KOPT-K1 (cell line): ENCODE measurements at regions not wholly inside any gene's neighbourhood (a gene's known extent, or its start where the extent isn't known, plus 50 kb on each side); places are given as distances from the start of the nearest gene placed in this dataset.

Source experiments
- H3K27ac ChIP-seq: fragments of 200-600 bp; sonication (generic); 2 replicates; pipeline ENCODE4 v1.5.1; 2016; ENCODE audit warnings: antibody characterized with exemption, mild to moderate bottlenecking, low read depth, low read length; ENCODE audit not compliant: poor library complexity, severe bottlenecking
- H3K36me3 ChIP-seq: fragments of 200-600 bp; sonication (generic); 2 replicates; pipeline ENCODE4 v1.5.1; 2017; ENCODE audit warnings: antibody characterized with exemption, mild to moderate bottlenecking, low read length, moderate library complexity; ENCODE audit not compliant: insufficient read depth
- H3K9me3 ChIP-seq: fragments of 200-600 bp; sonication (generic); 2 replicates; pipeline ENCODE4 v1.5.1; 2017; ENCODE audit warnings: antibody characterized with exemption, low read length, mild to moderate bottlenecking; ENCODE audit not compliant: insufficient read depth, poor library complexity, severe bottlenecking

- Histone ChIP-seq H3K36me3 (no peaks in the 10 kb centered on the region), H3K27ac (no peak overlapping the region), H3K9me3 (no peaks in the 10 kb centered on the region)
Observed at GRCh38 chr20:50395914-50396488, 114.2 kb upstream of the PTPN1 start.

- no peaks in the 10 kb centered on the region for H3K36me3 ChIP-seq
- H3K27ac ChIP-seq, result no peak overlapping the region
Observed at GRCh38 chr20:50396623-50397022, 113.6 kb upstream of the PTPN1 start.

GRCh38 chr20:50397058-50397457, 113.1 kb upstream of the PTPN1 start:
- no peak overlapping the region for H3K27ac ChIP-seq
- H3K36me3 ChIP-seq, result no peaks in the 10 kb centered on the region
- no peaks in the 10 kb centered on the region for H3K9me3 ChIP-seq

More at GRCh38 chr20:50396623-50397022, 113.6 kb upstream of the PTPN1 start:
- no peaks in the 10 kb centered on the region for H3K9me3 ChIP-seq

GRCh38 chr20:50398064-50398463, 112.1 kb upstream of the PTPN1 start:
- H3K27ac ChIP-seq, result no peak overlapping the region
- H3K36me3 ChIP-seq, result no peaks in the 10 kb centered on the region
- no peaks in the 10 kb centered on the region for H3K9me3 ChIP-seq

GRCh38 chr20:50398471-50398820, 111.7 kb upstream of the PTPN1 start:
- Histone ChIP-seq H3K27ac (no peak overlapping the region), H3K36me3 (no peaks in the 10 kb centered on the region), H3K9me3 (no peaks in the 10 kb centered on the region)

GRCh38 chr20:50398821-50399554, 111.2 kb upstream of the PTPN1 start:
- no peaks in the 10 kb centered on the region for H3K36me3 ChIP-seq
- no peak overlapping the region for H3K27ac ChIP-seq
- H3K9me3 ChIP-seq, result no peaks in the 10 kb centered on the region

GRCh38 chr20:50399555-50399916, 110.6 kb upstream of the PTPN1 start:
- no peaks in the 10 kb centered on the region for H3K9me3 ChIP-seq
- no peak overlapping the region for H3K27ac ChIP-seq
- no peaks in the 10 kb centered on the region for H3K36me3 ChIP-seq

GRCh38 chr20:50399917-50400704, 110.1 kb upstream of the PTPN1 start:
- Histone ChIP-seq H3K9me3 (no peaks in the 10 kb centered on the region), H3K36me3 (no peaks in the 10 kb centered on the region), H3K27ac (no peak overlapping the region)

GRCh38 chr20:50400705-50401586, 109.2 kb upstream of the PTPN1 start:
- H3K27ac ChIP-seq, result no peak overlapping the region

GRCh38 chr20:50401587-50402418, 108.4 kb upstream of the PTPN1 start:
- H3K27ac ChIP-seq, result no peak overlapping the region

More at GRCh38 chr20:50400705-50401586, 109.2 kb upstream of the PTPN1 start:
- Histone ChIP-seq H3K36me3 (no peaks in the 10 kb centered on the region), H3K9me3 (no peaks in the 10 kb centered on the region)

GRCh38 chr20:50403565-50404418, 106.4 kb upstream of the PTPN1 start:
- Histone ChIP-seq H3K36me3 (no peaks in the 10 kb centered on the region), H3K9me3 (no peaks in the 10 kb centered on the region), H3K27ac (no peak overlapping the region)

More at GRCh38 chr20:50401587-50402418, 108.4 kb upstream of the PTPN1 start:
- Histone ChIP-seq H3K36me3 (no peaks in the 10 kb centered on the region), H3K9me3 (no peaks in the 10 kb centered on the region)

- Histone ChIP-seq H3K9me3 (no peaks in the 10 kb centered on the region), H3K27ac (no peak overlapping the region)
Observed at GRCh38 chr20:50404419-50405234, 105.6 kb upstream of the PTPN1 start.

More at GRCh38 chr20:50404419-50405234, 105.6 kb upstream of the PTPN1 start:
- no peaks in the 10 kb centered on the region for H3K36me3 ChIP-seq
